GM10248 (cell line): ENCODE measurements at regions not wholly inside any gene's neighbourhood (a gene's known extent, or its start where the extent isn't known, plus 50 kb on each side); places are given as distances from the start of the nearest gene placed in this dataset.
"Not testable (repeated sequence)": the region's sequence is repeated elsewhere in the genome, so short reads cannot be mapped to it uniquely, and the experiment has no call there.

Experiments used
- CTCF ChIA-PET: fragments of 300-600 bp; sonication (Branson Sonifier 250); formaldehyde crosslinking; extraction: SDS; loops from one replicate; lab custom pipeline; 2021; ENCODE audit warnings: antibody characterized with exemption; lab: Yijun Ruan, JAX
- POLR2A ChIA-PET: fragments of 350-650 bp; sonication (Branson Sonifier 250); formaldehyde crosslinking; extraction: SDS; loops from one replicate; lab custom pipeline; 2020; ENCODE audit warnings: antibody characterized with exemption; lab: Yijun Ruan, JAX
- DNase-seq: peaks from one replicate; pipeline ENCODE4 v3.0.0; 2012; ENCODE audit errors: extremely low spot score
- TF ChIP-seq, protein P1 (sequence below): IDR thresholded peaks from 2 replicates; pipeline ENCODE4 v1.5.1; 2012; ENCODE audit warnings: mild to moderate bottlenecking, low read depth; ENCODE audit errors: extremely low read depth, missing control alignments, control extremely low read depth

DNA sequence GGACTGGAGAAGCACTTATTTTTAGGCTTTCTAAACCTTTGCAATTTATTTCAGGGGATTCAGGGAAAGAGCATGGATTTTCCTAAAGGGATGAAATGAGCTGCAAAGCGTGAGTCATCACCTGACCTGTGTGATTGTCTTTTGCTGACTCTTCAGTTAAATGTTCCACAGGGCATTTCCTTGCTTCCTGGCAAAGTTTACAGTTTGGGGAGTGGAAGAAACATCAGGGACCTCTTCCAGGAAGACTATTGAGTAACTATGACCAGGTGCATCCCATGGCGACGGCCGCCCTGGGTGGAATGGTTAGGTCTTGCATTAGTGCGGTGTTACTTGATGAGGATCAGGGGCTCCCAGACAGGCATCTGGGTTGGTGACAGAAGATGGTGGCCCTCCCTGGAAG lies 79.5 kb upstream of the SIPA1L2 start:
- no peak for DNase-seq
- ChIA-PET POLR2A (no interaction called here), CTCF (no interaction called here)
- TF ChIP-seq, protein P1, sequence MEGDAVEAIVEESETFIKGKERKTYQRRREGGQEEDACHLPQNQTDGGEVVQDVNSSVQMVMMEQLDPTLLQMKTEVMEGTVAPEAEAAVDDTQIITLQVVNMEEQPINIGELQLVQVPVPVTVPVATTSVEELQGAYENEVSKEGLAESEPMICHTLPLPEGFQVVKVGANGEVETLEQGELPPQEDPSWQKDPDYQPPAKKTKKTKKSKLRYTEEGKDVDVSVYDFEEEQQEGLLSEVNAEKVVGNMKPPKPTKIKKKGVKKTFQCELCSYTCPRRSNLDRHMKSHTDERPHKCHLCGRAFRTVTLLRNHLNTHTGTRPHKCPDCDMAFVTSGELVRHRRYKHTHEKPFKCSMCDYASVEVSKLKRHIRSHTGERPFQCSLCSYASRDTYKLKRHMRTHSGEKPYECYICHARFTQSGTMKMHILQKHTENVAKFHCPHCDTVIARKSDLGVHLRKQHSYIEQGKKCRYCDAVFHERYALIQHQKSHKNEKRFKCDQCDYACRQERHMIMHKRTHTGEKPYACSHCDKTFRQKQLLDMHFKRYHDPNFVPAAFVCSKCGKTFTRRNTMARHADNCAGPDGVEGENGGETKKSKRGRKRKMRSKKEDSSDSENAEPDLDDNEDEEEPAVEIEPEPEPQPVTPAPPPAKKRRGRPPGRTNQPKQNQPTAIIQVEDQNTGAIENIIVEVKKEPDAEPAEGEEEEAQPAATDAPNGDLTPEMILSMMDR, result no peak

GRCh38 chr1:232711996-232712395 lies 82.1 kb upstream of the SIPA1L2 start:
- ChIA-PET POLR2A (no interaction called here), CTCF (interaction anchor here (1.3 kb wide), 1 partner anchor 11 kb away, joined by 3 read pairs; no protein-coding TSS in a partner anchor)
- TF ChIP-seq, protein P1, result no peak
- no peak for DNase-seq

GRCh38 chr1:232713785-232714184 lies 83.9 kb upstream of the SIPA1L2 start:
- TF ChIP-seq, protein P1, result no peak
- CTCF ChIA-PET, result no interaction called here
- POLR2A ChIA-PET, result no interaction called here
- no peak for DNase-seq

DNA sequence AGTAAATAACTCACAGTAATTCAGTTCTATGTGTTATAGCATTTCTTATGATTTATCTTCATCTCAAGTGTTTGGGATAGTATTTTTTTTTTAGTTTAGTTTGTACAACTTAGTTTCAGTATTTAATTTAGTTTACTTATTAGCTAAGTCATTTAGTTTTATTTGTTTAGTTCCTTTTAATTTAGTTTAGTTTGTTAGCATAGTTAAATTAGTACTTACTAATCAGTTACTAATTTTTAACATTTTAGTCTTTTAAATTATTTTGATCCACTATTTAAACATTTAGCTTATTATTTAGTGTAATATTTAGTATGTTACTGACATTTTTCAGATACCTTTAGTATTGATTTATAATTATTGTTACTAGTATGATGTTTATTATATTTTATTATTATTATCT lies 85.2 kb upstream of the SIPA1L2 start:
- CTCF ChIA-PET, result no interaction called here
- no peak for DNase-seq
- TF ChIP-seq, protein P1, result no peak
- POLR2A ChIA-PET, result no interaction called here

DNA sequence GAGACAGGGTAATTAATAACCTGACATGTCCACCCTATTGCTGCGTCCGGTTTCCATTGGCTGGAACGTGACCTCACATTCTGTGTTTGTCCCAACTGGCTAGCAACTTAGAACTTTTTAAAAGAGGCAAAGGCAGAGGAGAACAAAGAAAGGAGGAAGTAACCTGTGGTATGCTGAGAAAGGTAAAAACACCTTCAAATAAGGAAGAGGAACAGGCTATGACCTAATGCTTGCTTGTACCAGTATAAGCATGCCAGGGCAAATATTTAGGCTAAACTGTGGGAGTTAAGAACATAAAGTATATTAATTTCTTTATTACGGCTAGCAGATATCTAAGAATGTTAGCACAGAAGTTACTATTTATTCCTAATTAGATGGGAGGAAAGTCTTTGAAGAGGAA lies 87.3 kb upstream of the MAP10 start:
- POLR2A ChIA-PET, CTCF ChIA-PET, DNase-seq: not testable (repeated sequence)

DNA sequence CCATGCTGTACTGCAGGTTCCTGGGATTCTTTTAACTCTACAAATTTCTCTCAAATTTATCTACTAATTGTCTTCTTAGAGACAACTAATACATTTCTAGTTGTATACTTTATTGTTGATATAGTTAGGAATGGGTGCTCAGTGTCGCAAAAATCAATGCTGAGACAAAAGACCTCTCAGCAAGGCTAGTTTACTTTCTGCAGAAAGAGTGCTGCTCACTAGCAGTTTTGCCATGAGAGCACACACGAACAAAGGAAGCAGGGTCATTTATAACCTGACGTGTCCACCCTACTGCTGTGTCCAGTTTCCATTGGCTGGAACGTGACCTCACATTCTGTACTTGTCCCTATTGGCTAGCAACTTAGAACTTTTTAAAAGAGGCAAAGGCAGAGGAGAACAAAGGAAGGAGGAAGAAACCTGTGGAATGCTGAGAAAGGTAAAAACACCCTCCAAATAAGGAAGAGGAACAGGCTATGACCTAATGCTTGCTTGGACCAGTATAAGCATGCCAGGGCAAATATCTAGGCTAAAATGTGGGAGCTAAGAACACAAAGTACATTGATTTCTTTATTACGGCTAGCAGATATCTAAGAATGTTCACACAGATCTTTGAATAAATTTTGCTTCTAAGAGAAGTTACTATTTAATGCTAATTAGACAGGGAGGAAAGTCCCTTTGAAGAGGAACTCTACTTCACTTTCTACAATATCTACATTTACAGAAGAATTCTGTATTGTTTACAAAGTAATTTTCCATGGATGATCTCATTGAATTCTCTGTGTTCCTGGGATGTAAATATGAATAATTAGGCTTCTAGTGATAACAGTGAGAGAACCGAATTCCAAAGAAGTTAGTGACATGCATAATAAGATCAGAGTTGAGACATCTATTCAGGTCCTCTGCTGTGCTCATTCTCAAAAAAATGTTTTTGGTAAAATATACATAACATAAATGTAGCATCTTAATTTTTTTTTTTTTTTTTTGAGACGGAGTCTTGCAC lies 86.0 kb upstream of the MAP10 start:
- no peak for DNase-seq
- TF ChIP-seq, protein P1, result no peak
- ChIA-PET CTCF (no interaction called here), POLR2A (no interaction called here)

GRCh38 chr1:232722626-232723025 lies 82.6 kb upstream of the MAP10 start:
- TF ChIP-seq, protein P1, result no peak
- ChIA-PET CTCF (interaction anchor here (1.3 kb wide), 1 partner anchor 29 kb away, joined by 4 read pairs; no protein-coding TSS in a partner anchor), POLR2A (no interaction called here)
- no peak for DNase-seq
